NCI-H345 (cell line): ENCODE measurements at regions not wholly inside any gene's neighbourhood (a gene's known extent, or its start where the extent isn't known, plus 50 kb on each side); places are given as distances from the start of the nearest gene placed in this dataset.
"Not testable (repeated sequence)": the region's sequence is repeated elsewhere in the genome, so short reads cannot be mapped to it uniquely, and the experiment has no call there.

Experiments
- DNase-seq: peaks from one replicate; lab custom pipeline; 2025; lab: John Stamatoyannopoulos, UW

- DNase-seq, result no peak
These were observed 213.5 kb upstream of the NRIP1 start for GRCh38 chr21:15278279-15278678.

GRCh38 chr21:15278851-15279250, 214.1 kb upstream of the NRIP1 start:
- no peak for DNase-seq

GRCh38 chr21:15279482-15279881, 214.7 kb upstream of the NRIP1 start:
- DNase-seq, result no peak

- no peak for DNase-seq
These were observed 216.9 kb upstream of the NRIP1 start for GRCh38 chr21:15281714-15282113.

GRCh38 chr21:15282665-15283064, 217.9 kb upstream of the NRIP1 start:
- no peak for DNase-seq

GRCh38 chr21:15283138-15283537, 218.3 kb upstream of the NRIP1 start:
- DNase-seq, result no peak

GRCh38 chr21:15283789-15284188, 219.0 kb upstream of the NRIP1 start:
- no peak for DNase-seq

- no peak for DNase-seq
These were observed 220.8 kb upstream of the NRIP1 start for GRCh38 chr21:15285556-15285955.

- no peak for DNase-seq
These were observed 224.4 kb upstream of the NRIP1 start for GRCh38 chr21:15289246-15289645.

- no peak for DNase-seq
These were observed 225.4 kb upstream of the NRIP1 start for GRCh38 chr21:15289896-15290841.

- no peak for DNase-seq
These were observed 226.9 kb upstream of the NRIP1 start for GRCh38 chr21:15291621-15292266.

- DNase-seq, result no peak
These were observed 228.4 kb upstream of the NRIP1 start for GRCh38 chr21:15293240-15293639.

GRCh38 chr21:15295875-15296274, 231.1 kb upstream of the NRIP1 start:
- DNase-seq, result no peak

GRCh38 chr21:15297824-15298223, 233.0 kb upstream of the NRIP1 start:
- no peak for DNase-seq

- DNase-seq, result no peak
These were observed 233.5 kb upstream of the NRIP1 start for GRCh38 chr21:15298306-15298705.

GRCh38 chr21:15298755-15299154, 234.0 kb upstream of the NRIP1 start:
- DNase-seq, result not testable (repeated sequence)

- no peak for DNase-seq
These were observed 235.3 kb upstream of the NRIP1 start for GRCh38 chr21:15300131-15300530.

GRCh38 chr21:15301014-15301413, 236.2 kb upstream of the NRIP1 start:
- DNase-seq, result no peak

- no peak for DNase-seq
These were observed 236.9 kb upstream of the NRIP1 start for GRCh38 chr21:15301736-15302135.

GRCh38 chr21:15306271-15306670, 241.5 kb upstream of the NRIP1 start:
- DNase-seq, result no peak

GRCh38 chr21:15308333-15308732, 243.5 kb upstream of the NRIP1 start:
- DNase-seq, result no peak

GRCh38 chr21:15309022-15309590, 244.3 kb upstream of the NRIP1 start:
- no peak for DNase-seq

GRCh38 chr21:15309721-15310120, 244.9 kb upstream of the NRIP1 start:
- DNase-seq, result no peak
